ENCODE measurements at regions not wholly inside any gene's neighbourhood (a gene's known extent, or its start where the extent isn't known, plus 50 kb on each side); places are given as distances from the start of the nearest gene placed in this dataset.

DNA sequence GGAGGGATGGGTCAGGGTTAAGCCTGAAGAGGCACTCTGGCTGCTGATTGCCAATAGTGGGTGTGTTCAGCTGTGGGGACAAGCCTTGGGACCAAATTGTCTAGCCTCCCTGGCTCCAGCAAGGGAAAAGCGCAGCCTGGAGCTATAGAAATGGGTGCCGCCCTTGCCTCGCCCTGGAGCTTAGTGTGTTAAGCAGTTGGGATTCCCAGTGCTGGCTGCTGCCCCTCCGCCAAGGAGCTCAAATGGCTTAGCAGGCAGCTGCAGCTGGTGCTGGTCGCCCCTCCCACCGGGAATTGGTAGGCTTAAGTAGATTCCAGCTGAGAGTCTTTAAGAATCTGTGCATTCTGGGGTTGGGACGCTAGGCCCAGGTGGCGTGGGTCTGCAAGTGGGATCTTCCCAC, 662.9 kb upstream of the TBL1XR1 start:
- TF ChIP-seq, protein P1, sequence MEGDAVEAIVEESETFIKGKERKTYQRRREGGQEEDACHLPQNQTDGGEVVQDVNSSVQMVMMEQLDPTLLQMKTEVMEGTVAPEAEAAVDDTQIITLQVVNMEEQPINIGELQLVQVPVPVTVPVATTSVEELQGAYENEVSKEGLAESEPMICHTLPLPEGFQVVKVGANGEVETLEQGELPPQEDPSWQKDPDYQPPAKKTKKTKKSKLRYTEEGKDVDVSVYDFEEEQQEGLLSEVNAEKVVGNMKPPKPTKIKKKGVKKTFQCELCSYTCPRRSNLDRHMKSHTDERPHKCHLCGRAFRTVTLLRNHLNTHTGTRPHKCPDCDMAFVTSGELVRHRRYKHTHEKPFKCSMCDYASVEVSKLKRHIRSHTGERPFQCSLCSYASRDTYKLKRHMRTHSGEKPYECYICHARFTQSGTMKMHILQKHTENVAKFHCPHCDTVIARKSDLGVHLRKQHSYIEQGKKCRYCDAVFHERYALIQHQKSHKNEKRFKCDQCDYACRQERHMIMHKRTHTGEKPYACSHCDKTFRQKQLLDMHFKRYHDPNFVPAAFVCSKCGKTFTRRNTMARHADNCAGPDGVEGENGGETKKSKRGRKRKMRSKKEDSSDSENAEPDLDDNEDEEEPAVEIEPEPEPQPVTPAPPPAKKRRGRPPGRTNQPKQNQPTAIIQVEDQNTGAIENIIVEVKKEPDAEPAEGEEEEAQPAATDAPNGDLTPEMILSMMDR (IDR thresholded peaks at IDR 0.05) = no peak
- TF ChIP-seq POLR2A (IDR thresholded peaks at IDR 0.05) = no peak

All from adrenal gland (tissue), 5 donors.